K562 (cell line): ENCODE measurements at regions not wholly inside any gene's neighbourhood (a gene's known extent, or its start where the extent isn't known, plus 50 kb on each side); places are given as distances from the start of the nearest gene placed in this dataset.

Experiments used
- ATAC-seq: fragments of 200-7000 bp; cut with Tn5 transposase; 3 replicates; pipeline ENCODE4 v1.9.1; 2020; ENCODE audit warnings: moderate library complexity
- BruUV-seq: library from RNA; stranded (reverse); fragments of 400-500 nt; replicated peaks from 2 replicates; lab custom pipeline; 2021; lab: Mats Ljungman, UMichigan
- CTCF ChIA-PET: fragments of 300-600 bp; formaldehyde crosslinking; extraction: SDS; loops from one replicate; lab custom pipeline; 2021; ENCODE audit warnings: low intra/inter-chr PET ratio; lab: Yijun Ruan, JAX
- POLR2A ChIA-PET: fragments of 300-600, 350-650 bp; sonication (Branson Sonifier 250); formaldehyde crosslinking; extraction: SDS; loops from one replicate; lab custom pipeline; 2021; ENCODE audit warnings: antibody characterized with exemption, inconsistent platforms; lab: Yijun Ruan, JAX
- DNase-seq, 4 experiments: peaks; one replicate each; pipeline versions ENCODE4 v3.0.0 to v3.0.0-alpha.2; 2011 to 2018; ENCODE audit warnings: low spot score in 3 of 4, mixed read lengths in 3 of 4; ENCODE audit errors: extremely low read depth in 1 of 4
- FAIRE-seq: peaks from 2 replicates; lab custom pipeline; 2011; peaks lifted over from hg19 to GRCh38; lab: Jason Lieb, UNC
- H2AFZ ChIP-seq: 2 replicates; pipeline ENCODE4 v1.6.0; 2011; ENCODE audit warnings: low read depth, low read length, control low read depth, inconsistent platforms
- H3K27ac ChIP-seq: fragments of 200-600 bp; 3 replicates; pipeline ENCODE4 v1.8.0; 2011; ENCODE audit warnings: low read depth, mild to moderate bottlenecking, control low read depth, inconsistent platforms, low read length, moderate library complexity, mixed read lengths; ENCODE audit errors: extremely low read depth
- H3K27me3 ChIP-seq, 2 experiments: fragments of 300-600 bp in 1 of 2; 2 replicates in 1 of 2; 3 replicates in 1 of 2; pipeline versions ENCODE4 v1.6.0 to v1.8.0; 2011; ENCODE audit warnings: inconsistent platforms in 2 of 2, low read length in 2 of 2, mild to moderate bottlenecking in 1 of 2, mixed read lengths in 1 of 2, moderate library complexity in 1 of 2; ENCODE audit not compliant: control insufficient read depth in 2 of 2, insufficient read depth in 2 of 2
- H3K36me3 ChIP-seq: fragments of 300-600 bp; 3 replicates; pipeline ENCODE4 v1.8.0; 2011; ENCODE audit warnings: mild to moderate bottlenecking, low read length, inconsistent platforms; ENCODE audit not compliant: control insufficient read depth, insufficient read depth
- H3K4me1 ChIP-seq, 2 experiments: fragments of 200-600 bp in 1 of 2; replicated peaks in 1 of 2; 2 replicates in 1 of 2; 3 replicates in 1 of 2; pipeline versions ENCODE4 v1.5.1 to v1.8.0; 2011; ENCODE audit warnings: inconsistent platforms in 2 of 2, low read length in 2 of 2, mild to moderate bottlenecking in 1 of 2, mixed read lengths in 1 of 2, moderate library complexity in 1 of 2; ENCODE audit not compliant: control insufficient read depth in 2 of 2, insufficient read depth in 2 of 2
- H3K4me2 ChIP-seq: 2 replicates; pipeline ENCODE4 v1.6.1; 2011; ENCODE audit warnings: low read length, control low read depth, inconsistent platforms, mixed read lengths; ENCODE audit not compliant: insufficient read depth
- H3K4me3 ChIP-seq: fragments of 200-600 bp; sonication (generic), shearing (Covaris generic); 2 replicates; pipeline ENCODE4 v1.5.1; 2016; ENCODE audit warnings: control low read depth, inconsistent platforms
- H3K79me2 ChIP-seq: fragments of 200-600 bp; 3 replicates; pipeline ENCODE4 v1.8.0; 2011; ENCODE audit warnings: low read length, inconsistent platforms; ENCODE audit not compliant: control insufficient read depth, insufficient read depth
- H3K9ac ChIP-seq, 2 experiments: 2 replicates each; pipeline versions ENCODE4 v1.6.0 to v1.6.1; 2011; ENCODE audit warnings: low read depth in 2 of 2, low read length in 2 of 2, control low read depth in 1 of 2, inconsistent platforms in 1 of 2, mild to moderate bottlenecking in 1 of 2, mixed read lengths in 1 of 2; ENCODE audit not compliant: insufficient read depth in 1 of 2
- H3K9me1 ChIP-seq: one replicate; pipeline ENCODE4 v1.6.0; 2011; ENCODE audit warnings: inconsistent platforms, mild to moderate bottlenecking, low read length, moderate library complexity; ENCODE audit not compliant: control insufficient read depth, insufficient read depth
- H3K9me3 ChIP-seq: replicated peaks from 2 replicates; pipeline ENCODE4 v1.5.1; 2011; ENCODE audit warnings: low read depth, low read length, inconsistent platforms; ENCODE audit not compliant: control insufficient read depth, insufficient read depth
- H4K20me1 ChIP-seq: replicated peaks from 2 replicates; pipeline ENCODE4 v1.6.1; 2011; ENCODE audit warnings: low read length, inconsistent platforms, mixed read lengths; ENCODE audit not compliant: control insufficient read depth, insufficient read depth
- CHCHD3 ChIP-seq: fragments of 250-450 bp; sonication (Bioruptor Pico); IDR thresholded peaks from 2 replicates; pipeline ENCODE4 v2.1.2; 2022; ENCODE audit warnings: mild to moderate bottlenecking
- CREB1 ChIP-seq, 2 experiments: sonication (generic) in 1 of 2; formaldehyde crosslinking in 1 of 2; IDR thresholded peaks; 2 replicates each; pipeline versions ENCODE4 v1.6.1 to v1.8.0; 2012 to 2022; ENCODE audit warnings: inconsistent platforms in 1 of 2, mild to moderate bottlenecking in 1 of 2, missing genetic modification reagents in 1 of 2, moderate library complexity in 1 of 2
- ESRRA ChIP-seq: fragments of 450-650 bp; IDR thresholded peaks from 2 replicates; pipeline ENCODE4 v1.6.1; 2014; ENCODE audit warnings: low read depth, mild to moderate bottlenecking, moderate library complexity, borderline replicate concordance
- GTF2B ChIP-seq: IDR thresholded peaks from 2 replicates; pipeline ENCODE4 v1.6.1; 2011; ENCODE audit not compliant: insufficient read length; ENCODE audit errors: extremely low read depth
- HDAC1 ChIP-seq, 2 experiments: fragments of 450-650 bp; IDR thresholded peaks; 2 replicates each; pipeline ENCODE4 v1.6.1; 2016 to 2017; ENCODE audit warnings: inconsistent platforms in 1 of 2, mild to moderate bottlenecking in 1 of 2, moderate library complexity in 1 of 2
- KDM5B ChIP-seq: fragments of 200-600 bp; sonication (generic); IDR thresholded peaks from 2 replicates; pipeline ENCODE4 v1.6.1; 2012; ENCODE audit warnings: low read depth, mild to moderate bottlenecking, moderate library complexity, low read length, control low read depth, inconsistent platforms; ENCODE audit not compliant: insufficient replicate concordance
- MNT ChIP-seq, 2 experiments: fragments of 450-650 bp; conservative IDR thresholded peaks; 2 replicates each; pipeline ENCODE4 v1.6.1; 2017; ENCODE audit warnings: mild to moderate bottlenecking in 2 of 2, moderate library complexity in 2 of 2
- NCOA6 ChIP-seq: fragments of 450-650 bp; IDR thresholded peaks from 2 replicates; pipeline ENCODE4 v1.6.1; 2017; ENCODE audit warnings: mild to moderate bottlenecking
- RNF219 ChIP-seq: fragments of 250-450 bp; sonication (Bioruptor Pico); IDR thresholded peaks from 2 replicates; pipeline ENCODE4 v1.5.0; 2022; ENCODE audit warnings: mild to moderate bottlenecking
- SAP30 ChIP-seq: fragments of 200-600 bp; sonication (generic); IDR thresholded peaks from 2 replicates; pipeline ENCODE4 v1.6.1; 2012; ENCODE audit warnings: borderline replicate concordance, low read depth, mild to moderate bottlenecking, moderate library complexity, low read length, control low read depth, inconsistent platforms; ENCODE audit not compliant: insufficient read depth, poor library complexity, severe bottlenecking
- WHSC1 ChIP-seq: IDR thresholded peaks from one replicate; pipeline ENCODE4 v1.6.1; 2012; ENCODE audit warnings: low read length, control low read depth, inconsistent platforms
- ZNF408 ChIP-seq: fragments of 250-450 bp; sonication (Bioruptor Pico); IDR thresholded peaks from 2 replicates; pipeline ENCODE4 v1.4.0; 2020; ENCODE audit warnings: low read depth, mild to moderate bottlenecking, moderate library complexity
- WGBS: fragments of 100-300 bp; shearing (Covaris generic); methylation state at CpG from one replicate; pipeline ENCODE4 v1.1.6; 2016; ENCODE audit warnings: low coverage, mixed read lengths; ENCODE audit not compliant: insufficient coverage; ENCODE audit errors: missing lambda C conversion rate; 5-methylcytosine and 5-hydroxymethylcytosine counted together
- in situ Hi-C: fragments of 300-500 bp; cut with MboI; formaldehyde crosslinking; loops from 4 replicates; pipeline ENCODE4 v1.15.0; 2018; ENCODE audit warnings: inconsistent platforms, mixed read lengths
- intact Hi-C: fragments of 100-400 bp; cut with micrococcal nuclease; formaldehyde crosslinking; loops from 2 replicates; pipeline ENCODE4 v1.14.2; 2022
- TF ChIP-seq, protein P1 (sequence below): fragments of 250-450 bp; sonication (Bioruptor Pico); IDR thresholded peaks from 2 replicates; pipeline ENCODE4 v1.6.1; 2021; ENCODE audit warnings: mild to moderate bottlenecking
- TF ChIP-seq, protein P2 (sequence below), 2 experiments: fragments of 450-650 bp in 1 of 2; sonication (generic) in 1 of 2; formaldehyde crosslinking in 1 of 2; IDR thresholded peaks in 1 of 2; conservative IDR thresholded peaks in 1 of 2; 2 replicates each; pipeline versions ENCODE4 v1.6.1 to v1.8.1; 2016 to 2023; ENCODE audit warnings: mild to moderate bottlenecking in 2 of 2, moderate library complexity in 2 of 2, inconsistent platforms in 1 of 2, missing genetic modification reagents in 1 of 2

DNA sequence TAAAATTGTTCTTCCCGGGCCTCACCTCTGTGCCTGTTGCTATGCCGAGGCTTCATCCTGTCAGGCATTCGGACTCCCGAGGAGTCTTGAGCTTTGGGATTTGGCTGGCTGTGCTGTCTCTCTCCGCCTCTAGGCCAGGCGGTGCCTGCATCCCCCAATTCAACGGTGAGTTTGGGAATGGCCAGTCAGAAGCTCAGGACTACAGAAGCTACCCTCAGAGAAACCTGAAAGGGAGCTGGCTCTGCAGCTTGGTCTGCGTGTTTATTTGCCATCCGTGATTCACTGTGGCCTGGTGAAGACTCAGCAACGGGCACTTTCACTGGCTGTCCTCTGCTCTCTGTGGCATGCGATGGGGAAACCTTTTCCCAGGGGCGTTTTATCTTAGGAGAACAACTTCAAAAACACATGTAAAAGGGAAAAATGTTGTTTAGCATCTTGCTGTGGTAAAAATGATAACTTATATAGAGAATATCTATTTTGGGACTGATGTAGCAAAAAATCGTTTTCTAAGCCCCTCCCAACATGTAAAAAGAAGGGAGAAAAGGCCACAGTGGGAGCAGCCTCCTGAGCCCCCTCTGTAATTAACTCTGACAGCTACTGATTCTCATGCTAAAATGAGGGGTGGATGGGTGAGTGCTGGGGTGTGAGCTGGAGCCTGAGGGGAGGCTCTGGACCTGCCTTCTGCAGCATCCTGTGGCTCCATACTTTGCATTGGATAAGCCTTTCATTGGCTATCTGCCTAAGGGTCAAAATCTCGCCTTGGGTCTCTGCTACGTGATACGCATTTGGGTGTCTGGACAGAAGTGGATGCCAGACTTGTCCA lies 103.4 kb upstream of the KLHL25 start:
- no peak overlapping the region for H3K4me2 ChIP-seq
- H3K79me2 ChIP-seq, result no peaks in the 10 kb centered on the region
- FAIRE-seq (no peak), DNase-seq (no peak), ATAC-seq (no peak; the same call in 2 of the 3 replicates)
- ChIA-PET CTCF (no interaction called here), POLR2A (interaction anchor here (0.6 kb wide), 1 partner anchor 13 kb away, joined by 4 read pairs; no protein-coding TSS in a partner anchor)
- H2AFZ ChIP-seq, result no peak overlapping the region
- H4K20me1 ChIP-seq, result no peaks in the 10 kb centered on the region
- no peaks in the 10 kb centered on the region for H3K27me3 ChIP-seq
- WGBS, result 0% methylated on average over 16 of the region's 16 CpGs
- no peaks in the 10 kb centered on the region for H3K4me1 ChIP-seq
- no peaks in the 10 kb centered on the region for H3K9me3 ChIP-seq
- no peak overlapping the region for H3K27ac ChIP-seq
- H3K36me3 ChIP-seq, result no peaks in the 10 kb centered on the region
- H3K4me3 ChIP-seq, result no peak overlapping the region
- no TSS peak for BruUV-seq
- H3K9ac ChIP-seq, result no peak overlapping the region
- intact Hi-C loops, result no loop called here
- no peaks in the 10 kb centered on the region for H3K9me1 ChIP-seq
- in situ Hi-C loops, result no loop called here
- no peak for TF ChIP-seq WHSC1
- TF ChIP-seq CREB1 (IDR thresholded peaks at IDR 0.05), result no peak
- TF ChIP-seq CREB1 (CRISPR knock-in tag; IDR thresholded peaks at IDR 0.05), result no peak
- TF ChIP-seq RNF219 (CRISPR knock-in tag), result no peak
- no peak for TF ChIP-seq ZNF408 (CRISPR knock-in tag)
- TF ChIP-seq NCOA6, result no peak
- TF ChIP-seq CHCHD3 (CRISPR knock-in tag), result no peak
- TF ChIP-seq, protein P1, sequence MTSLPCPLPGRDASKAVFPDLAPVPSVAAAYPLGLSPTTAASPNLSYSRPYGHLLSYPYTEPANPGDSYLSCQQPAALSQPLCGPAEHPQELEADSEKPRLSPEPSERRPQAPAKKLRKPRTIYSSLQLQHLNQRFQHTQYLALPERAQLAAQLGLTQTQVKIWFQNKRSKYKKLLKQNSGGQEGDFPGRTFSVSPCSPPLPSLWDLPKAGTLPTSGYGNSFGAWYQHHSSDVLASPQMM (CRISPR knock-in tag), result no peak
- TF ChIP-seq ESRRA, result no peak
- TF ChIP-seq SAP30, result no peak
- no peak for TF ChIP-seq KDM5B
- no peak for TF ChIP-seq HDAC1 (IDR thresholded peaks at IDR 0.05)
- no peak for TF ChIP-seq GTF2B
- TF ChIP-seq, protein P2, sequence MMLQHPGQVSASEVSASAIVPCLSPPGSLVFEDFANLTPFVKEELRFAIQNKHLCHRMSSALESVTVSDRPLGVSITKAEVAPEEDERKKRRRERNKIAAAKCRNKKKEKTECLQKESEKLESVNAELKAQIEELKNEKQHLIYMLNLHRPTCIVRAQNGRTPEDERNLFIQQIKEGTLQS (IDR thresholded peaks at IDR 0.05), result no peak
- TF ChIP-seq, protein P2 (CRISPR knock-in tag; conservative IDR thresholded peaks at IDR 0.05), result no peak
- TF ChIP-seq MNT (conservative IDR thresholded peaks at IDR 0.05), result no peak
